ENCODE measurements at regions not wholly inside any gene's neighbourhood (a gene's known extent, or its start where the extent isn't known, plus 50 kb on each side); places are given as distances from the start of the nearest gene placed in this dataset.

GRCh38 chr5:124581738-124582560, 164.5 kb downstream of the ZNF608 start:
- no peak for DNase-seq

- no peak for DNase-seq
Observed at GRCh38 chr5:124580925-124581737, 165.3 kb downstream of the ZNF608 start.

GRCh38 chr5:124580512-124580911, 165.9 kb downstream of the ZNF608 start:
- no peak for DNase-seq

- no peak for DNase-seq
Observed at GRCh38 chr5:124576848-124577409, 169.5 kb downstream of the ZNF608 start.

GRCh38 chr5:124575725-124576124, 170.7 kb downstream of the ZNF608 start:
- no peak for DNase-seq

GRCh38 chr5:124574521-124575436, 171.7 kb downstream of the ZNF608 start:
- DNase-seq = no peak

- DNase-seq = no peak
Observed at GRCh38 chr5:124572971-124573370, 173.5 kb downstream of the ZNF608 start.

GRCh38 chr5:124570285-124571035, 176.0 kb downstream of the ZNF608 start:
- no peak for DNase-seq

GRCh38 chr5:124566875-124567450, 179.5 kb downstream of the ZNF608 start:
- no peak for DNase-seq

GRCh38 chr5:124561451-124561850, 185.0 kb downstream of the ZNF608 start:
- no peak for DNase-seq

- no peak for DNase-seq
Observed at GRCh38 chr5:124560370-124560769, 186.1 kb downstream of the ZNF608 start.

- no peak for DNase-seq
Observed at GRCh38 chr5:124557761-124558160, 188.7 kb downstream of the ZNF608 start.

- no peak for DNase-seq
Observed at GRCh38 chr5:124554746-124555578, 191.5 kb downstream of the ZNF608 start.

- DNase-seq = no peak
Observed at GRCh38 chr5:124553911-124554310, 192.5 kb downstream of the ZNF608 start.

GRCh38 chr5:124552526-124552925, 193.9 kb downstream of the ZNF608 start:
- no peak for DNase-seq

GRCh38 chr5:124551939-124552279, 194.5 kb downstream of the ZNF608 start:
- no peak for DNase-seq

- DNase-seq = no peak
Observed at GRCh38 chr5:124550731-124551130, 195.7 kb downstream of the ZNF608 start.

GRCh38 chr5:124549891-124550436, 196.5 kb downstream of the ZNF608 start:
- no peak for DNase-seq

GRCh38 chr5:124546643-124547042, 199.8 kb downstream of the ZNF608 start:
- peak; percentile 44 for DNase-seq

- no peak for DNase-seq
Observed at GRCh38 chr5:124544366-124545055, 201.9 kb downstream of the ZNF608 start.
